HepG2 (cell line): ENCODE measurements at regions not wholly inside any gene's neighbourhood (a gene's known extent, or its start where the extent isn't known, plus 50 kb on each side); places are given as distances from the start of the nearest gene placed in this dataset.
"Not testable (repeated sequence)": the region's sequence is repeated elsewhere in the genome, so short reads cannot be mapped to it uniquely, and the experiment has no call there.

Experiments
- ATAC-seq: fragments of 200-7000 bp; cut with Tn5 transposase; 3 replicates; pipeline ENCODE4 v1.9.1; 2020; ENCODE audit warnings: mild to moderate bottlenecking, moderate library complexity
- BruUV-seq: library from RNA; stranded (reverse); fragments of 400-500 nt; replicated peaks from 2 replicates; lab custom pipeline; 2021; lab: Mats Ljungman, UMichigan
- CTCF ChIA-PET: fragments of 300-600 bp; formaldehyde crosslinking; extraction: SDS; loops from one replicate; lab custom pipeline; 2021; ENCODE audit warnings: low total read pairs, inconsistent platforms, low intra/inter-chr PET ratio; lab: Yijun Ruan, JAX
- POLR2A ChIA-PET: fragments of 350-600 bp; sonication (Branson Sonifier 250); formaldehyde crosslinking; loops from one replicate; lab custom pipeline; 2020; ENCODE audit warnings: antibody characterized with exemption, inconsistent platforms; lab: Yijun Ruan, JAX
- DNase-seq: peaks from one replicate; pipeline ENCODE4 v3.0.0-alpha.2; 2015; ENCODE audit warnings: low spot score
- FAIRE-seq: peaks from 3 replicates; lab custom pipeline; 2011; peaks lifted over from hg19 to GRCh38; lab: Jason Lieb, UNC
- H2AFZ ChIP-seq: one replicate; pipeline ENCODE4 v1.6.1; 2011; ENCODE audit warnings: low read length, inconsistent platforms
- H3K27ac ChIP-seq: fragments of 300-600 bp; 3 replicates; pipeline ENCODE4 v1.8.0; 2011; ENCODE audit warnings: mixed run types, mild to moderate bottlenecking, mixed read lengths, low read length, inconsistent platforms; ENCODE audit not compliant: insufficient read depth; ENCODE audit errors: extremely low read length
- H3K27me3 ChIP-seq, 2 experiments: fragments of 200-600 bp in 1 of 2; 2 replicates in 1 of 2; 3 replicates in 1 of 2; pipeline versions ENCODE4 v1.6.0 to v1.8.0; 2011; ENCODE audit warnings: low read length in 2 of 2, mild to moderate bottlenecking in 2 of 2, moderate library complexity in 2 of 2, inconsistent platforms in 1 of 2; ENCODE audit not compliant: insufficient read depth in 2 of 2, control insufficient read depth in 1 of 2
- H3K36me3 ChIP-seq, 2 experiments: fragments of 200-600 bp in 1 of 2; replicated peaks in 1 of 2; 2 replicates in 1 of 2; 3 replicates in 1 of 2; pipeline versions ENCODE4 v1.5.1 to v1.8.0; 2011; ENCODE audit warnings: low read length in 2 of 2, inconsistent platforms in 1 of 2; ENCODE audit not compliant: insufficient read depth in 2 of 2, control insufficient read depth in 1 of 2
- H3K4me1 ChIP-seq: 2 replicates; pipeline ENCODE4 v1.5.1; 2012; ENCODE audit warnings: low read length, inconsistent platforms; ENCODE audit not compliant: insufficient read depth
- H3K4me2 ChIP-seq: 2 replicates; pipeline ENCODE4 v1.6.0; 2011; ENCODE audit warnings: low read depth, low read length, inconsistent platforms
- H3K4me3 ChIP-seq, 3 experiments: fragments of 200-600 bp in 1 of 3; sonication (generic), shearing (Covaris generic) in 1 of 3; replicated peaks in 1 of 3; 2 replicates each; pipeline ENCODE4 v1.5.1; 2011 to 2016; ENCODE audit warnings: low read length in 3 of 3, inconsistent platforms in 2 of 3, low read depth in 2 of 3, mild to moderate bottlenecking in 2 of 3, control low read depth in 1 of 3, mixed read lengths in 1 of 3; ENCODE audit not compliant: insufficient read depth in 1 of 3
- H3K79me2 ChIP-seq: one replicate; pipeline ENCODE4 v1.6.1; 2011; ENCODE audit warnings: low read length, inconsistent platforms; ENCODE audit not compliant: insufficient read depth
- H3K9ac ChIP-seq: 2 replicates; pipeline ENCODE4 v1.6.0; 2011; ENCODE audit warnings: mild to moderate bottlenecking, low read depth, low read length, inconsistent platforms; ENCODE audit not compliant: insufficient read depth
- H3K9me3 ChIP-seq: 2 replicates; pipeline ENCODE4 v1.5.1; 2012; ENCODE audit warnings: mild to moderate bottlenecking, low read length
- H4K20me1 ChIP-seq: 2 replicates; pipeline ENCODE4 v1.6.0; 2011; ENCODE audit warnings: inconsistent platforms, mild to moderate bottlenecking, low read length, moderate library complexity; ENCODE audit not compliant: insufficient read depth
- HNRNPUL1 ChIP-seq: fragments of 200-400 bp; formaldehyde crosslinking; IDR thresholded peaks from 2 replicates; pipeline ENCODE4 v1.6.1; 2017; ENCODE audit warnings: low read depth, mild to moderate bottlenecking, low read length, moderate library complexity
- SNAPC4 ChIP-seq: sonication (generic); formaldehyde crosslinking; IDR thresholded peaks from 2 replicates; pipeline ENCODE4 v1.4.0; 2020; ENCODE audit warnings: mild to moderate bottlenecking, missing genetic modification reagents
- ZNF574 ChIP-seq: sonication (generic); formaldehyde crosslinking; IDR thresholded peaks from 2 replicates; pipeline ENCODE4 v1.4.0; 2020; ENCODE audit warnings: missing genetic modification reagents
- ZNF770 ChIP-seq: sonication (generic); formaldehyde crosslinking; IDR thresholded peaks from 2 replicates; pipeline ENCODE4 v1.5.0; 2020; ENCODE audit warnings: mild to moderate bottlenecking, missing genetic modification reagents
- WGBS: methylation state at CpG from one replicate; pipeline ENCODE4 v1.1.6; 2017; ENCODE audit warnings: low lambda C conversion rate; 5-methylcytosine and 5-hydroxymethylcytosine counted together
- in situ Hi-C: cut with HindIII; loops from 2 replicates; pipeline ENCODE4 v1.10.0; 2017; ENCODE audit warnings: low pct_unique_long_range_greater_than_20kb; ENCODE audit not compliant: extremely low pct_ligation_motif_present
- intact Hi-C: fragments of 100-400 bp; cut with micrococcal nuclease; formaldehyde crosslinking; loops from one replicate; pipeline ENCODE4 v1.10.0; 2022; ENCODE audit not compliant: unreplicated experiment

GRCh38 chr21:23809573-23809972, 1797.7 kb downstream of the MRPL39 start (continued):
- no peak for TF ChIP-seq ZNF574
- no peak for TF ChIP-seq HNRNPUL1
- TF ChIP-seq SNAPC4 (CRISPR knock-in tag): no peak
- no peak for TF ChIP-seq ZNF770
- TF ChIP-seq, all 625 proteins: peak for 0

GRCh38 chr21:23806966-23807548, 1800.2 kb downstream of the MRPL39 start:
- H3K9ac ChIP-seq, H3K79me2 ChIP-seq, ATAC-seq, FAIRE-seq, H3K27ac ChIP-seq, BruUV-seq, H2AFZ ChIP-seq, DNase-seq, intact Hi-C loops, POLR2A ChIA-PET, H3K27me3 ChIP-seq, CTCF ChIA-PET, in situ Hi-C loops, H4K20me1 ChIP-seq, H3K4me1 ChIP-seq, H3K36me3 ChIP-seq, H3K4me3 ChIP-seq, H3K4me2 ChIP-seq: not testable (repeated sequence)
- WGBS: 64% methylated on average over 5 of the region's 39 CpGs
- peaks cover 50% of the 10 kb centered on the region for H3K9me3 ChIP-seq
